ENCODE measurements at regions not wholly inside any gene's neighbourhood (a gene's known extent, or its start where the extent isn't known, plus 50 kb on each side); places are given as distances from the start of the nearest gene placed in this dataset.

GRCh38 chr6:47135772-47136171 is 93.6 kb upstream of the ADGRF1 start (continued):
- TF ChIP-seq ZBTB26 (CRISPR knock-in tag; IDR thresholded peaks at IDR 0.05) (no peak), DACH1 (IDR thresholded peaks at IDR 0.05; ENCODE audit: partially characterized antibody) (peak; percentile 88), NFE2 (IDR thresholded peaks at IDR 0.05; ENCODE audit: low read depth) (peak; percentile 97), SMARCE1 (IDR thresholded peaks at IDR 0.05) (peak; percentile 93), LEF1 (IDR thresholded peaks at IDR 0.05) (peak; percentile 72), MTA1 (IDR thresholded peaks at IDR 0.05; ENCODE audit: borderline replicate concordance) (peak; percentile 64; the same call in 1 of the 2 replicates), ZNF592 (IDR thresholded peaks at IDR 0.05) (peak; percentile 83), CBFA2T2 (conservative IDR thresholded peaks at IDR 0.05) (peak; percentile 39; the same call in 1 of the 2 replicates), NFIC (IDR thresholded peaks at IDR 0.05) (peak; percentile 91), SOX6 (IDR thresholded peaks at IDR 0.05) (peak; percentile 65), C11orf30 (IDR thresholded peaks at IDR 0.05; ENCODE audit: low read depth) (peak; percentile 94), MAFK (IDR thresholded peaks at IDR 0.05; ENCODE audit: low read length) (peak; percentile 90), ATF1 (CRISPR knock-in tag; IDR thresholded peaks at IDR 0.05) (no peak), ATF1 (tag; IDR thresholded peaks at IDR 0.05) (no peak), BACH1 (tag; IDR thresholded peaks at IDR 0.05) (peak; percentile 94), MYBL2 (IDR thresholded peaks at IDR 0.05; ENCODE audit: low read depth) (no peak), MYBL2 (CRISPR knock-in tag; IDR thresholded peaks at IDR 0.05; ENCODE audit: borderline replicate concordance) (no peak), DNMT1 (IDR thresholded peaks at IDR 0.05) (no peak), TGIF2 (CRISPR knock-in tag; IDR thresholded peaks at IDR 0.05) (no peak), GABPB1 (CRISPR knock-in tag; IDR thresholded peaks at IDR 0.05) (no peak), POLR2A (conservative IDR thresholded peaks at IDR 0.05) (no peak), GATAD2B (IDR thresholded peaks at IDR 0.05; ENCODE audit: borderline replicate concordance) (peak; percentile 85), NFATC3 (IDR thresholded peaks at IDR 0.05) (no peak), CEBPG (CRISPR knock-in tag; IDR thresholded peaks at IDR 0.05) (no peak), CEBPG (tag; conservative IDR thresholded peaks at IDR 0.05 in 1 of 2, IDR thresholded peaks at IDR 0.05 in 1 of 2) (peak; percentile 85 to 86)
- TF ChIP-seq, protein P1, sequence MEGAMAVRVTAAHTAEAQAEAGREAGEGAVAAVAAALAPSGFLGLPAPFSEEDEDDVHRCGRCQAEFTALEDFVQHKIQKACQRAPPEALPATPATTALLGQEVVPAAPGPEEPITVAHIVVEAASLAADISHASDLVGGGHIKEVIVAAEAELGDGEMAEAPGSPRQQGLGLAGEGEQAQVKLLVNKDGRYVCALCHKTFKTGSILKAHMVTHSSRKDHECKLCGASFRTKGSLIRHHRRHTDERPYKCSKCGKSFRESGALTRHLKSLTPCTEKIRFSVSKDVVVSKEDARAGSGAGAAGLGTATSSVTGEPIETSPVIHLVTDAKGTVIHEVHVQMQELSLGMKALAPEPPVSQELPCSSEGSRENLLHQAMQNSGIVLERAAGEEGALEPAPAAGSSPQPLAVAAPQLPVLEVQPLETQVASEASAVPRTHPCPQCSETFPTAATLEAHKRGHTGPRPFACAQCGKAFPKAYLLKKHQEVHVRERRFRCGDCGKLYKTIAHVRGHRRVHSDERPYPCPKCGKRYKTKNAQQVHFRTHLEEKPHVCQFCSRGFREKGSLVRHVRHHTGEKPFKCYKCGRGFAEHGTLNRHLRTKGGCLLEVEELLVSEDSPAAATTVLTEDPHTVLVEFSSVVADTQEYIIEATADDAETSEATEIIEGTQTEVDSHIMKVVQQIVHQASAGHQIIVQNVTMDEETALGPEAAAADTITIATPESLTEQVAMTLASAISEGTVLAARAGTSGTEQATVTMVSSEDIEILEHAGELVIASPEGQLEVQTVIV (CRISPR knock-in tag; IDR thresholded peaks at IDR 0.05; ENCODE audit: borderline replicate concordance), result no peak
